ENCODE measurements at regions not wholly inside any gene's neighbourhood (a gene's known extent, or its start where the extent isn't known, plus 50 kb on each side); places are given as distances from the start of the nearest gene placed in this dataset.

GRCh38 chr12:77122661-77123060 is 57.3 kb upstream of the E2F7 start:
- Histone ChIP-seq H2AFZ (replicated peaks) (no peak overlapping the region), H4K20me1 (ENCODE audit: low read depth) (no peaks in the 10 kb centered on the region), H3K9ac (no peak overlapping the region), H3K36me3 (no peaks in the 10 kb centered on the region), H3K4me3 (no peak overlapping the region), H3K79me2 (ENCODE audit: low read depth) (no peaks in the 10 kb centered on the region), H3K9me3 (ENCODE audit: low read depth) (no peaks in the 10 kb centered on the region), H3K4me2 (no peak overlapping the region), H3K27me3 (no peaks in the 10 kb centered on the region), H3K4me1 (no peaks in the 10 kb centered on the region), H3K27ac (no peak overlapping the region), H3F3A (ENCODE audit: low read depth) (no peaks in the 10 kb centered on the region)
- H3K4me1 Mint-ChIP-seq = no peaks in the 10 kb centered on the region
- TF ChIP-seq EZH2phosphoT487 (IDR thresholded peaks at IDR 0.05) = no peak
- TF ChIP-seq, protein P1, sequence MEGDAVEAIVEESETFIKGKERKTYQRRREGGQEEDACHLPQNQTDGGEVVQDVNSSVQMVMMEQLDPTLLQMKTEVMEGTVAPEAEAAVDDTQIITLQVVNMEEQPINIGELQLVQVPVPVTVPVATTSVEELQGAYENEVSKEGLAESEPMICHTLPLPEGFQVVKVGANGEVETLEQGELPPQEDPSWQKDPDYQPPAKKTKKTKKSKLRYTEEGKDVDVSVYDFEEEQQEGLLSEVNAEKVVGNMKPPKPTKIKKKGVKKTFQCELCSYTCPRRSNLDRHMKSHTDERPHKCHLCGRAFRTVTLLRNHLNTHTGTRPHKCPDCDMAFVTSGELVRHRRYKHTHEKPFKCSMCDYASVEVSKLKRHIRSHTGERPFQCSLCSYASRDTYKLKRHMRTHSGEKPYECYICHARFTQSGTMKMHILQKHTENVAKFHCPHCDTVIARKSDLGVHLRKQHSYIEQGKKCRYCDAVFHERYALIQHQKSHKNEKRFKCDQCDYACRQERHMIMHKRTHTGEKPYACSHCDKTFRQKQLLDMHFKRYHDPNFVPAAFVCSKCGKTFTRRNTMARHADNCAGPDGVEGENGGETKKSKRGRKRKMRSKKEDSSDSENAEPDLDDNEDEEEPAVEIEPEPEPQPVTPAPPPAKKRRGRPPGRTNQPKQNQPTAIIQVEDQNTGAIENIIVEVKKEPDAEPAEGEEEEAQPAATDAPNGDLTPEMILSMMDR (IDR thresholded peaks at IDR 0.05) = no peak
- no peak for TF ChIP-seq EZH2 (IDR thresholded peaks at IDR 0.05)
- no peaks in the 10 kb centered on the region for H3K36me3 Mint-ChIP-seq
- H3K9me3 Mint-ChIP-seq = no peaks in the 10 kb centered on the region
- H3K4me3 Mint-ChIP-seq = no peak overlapping the region
- H3K27me3 Mint-ChIP-seq (ENCODE audit: insufficient read depth, low read depth) = no peaks in the 10 kb centered on the region
- no peak for DNase-seq (ENCODE audit: low spot score)
- no peak overlapping the region for H3K27ac Mint-ChIP-seq

GRCh38 chr12:77122236-77122635 is 56.9 kb upstream of the E2F7 start:
- no peaks in the 10 kb centered on the region for H3K27me3 Mint-ChIP-seq (ENCODE audit: insufficient read depth, low read depth)
- no peaks in the 10 kb centered on the region for H3K4me1 Mint-ChIP-seq
- Histone ChIP-seq H2AFZ (replicated peaks) (no peak overlapping the region), H3K79me2 (ENCODE audit: low read depth) (no peaks in the 10 kb centered on the region), H4K20me1 (ENCODE audit: low read depth) (no peaks in the 10 kb centered on the region), H3K27me3 (no peaks in the 10 kb centered on the region), H3K4me1 (no peaks in the 10 kb centered on the region), H3K4me3 (no peak overlapping the region), H3F3A (ENCODE audit: low read depth) (no peaks in the 10 kb centered on the region), H3K9ac (no peak overlapping the region), H3K36me3 (no peaks in the 10 kb centered on the region), H3K27ac (no peak overlapping the region), H3K4me2 (no peak overlapping the region), H3K9me3 (ENCODE audit: low read depth) (no peaks in the 10 kb centered on the region)
- TF ChIP-seq EZH2phosphoT487 (IDR thresholded peaks at IDR 0.05) (no peak), EZH2 (IDR thresholded peaks at IDR 0.05) (no peak)
- TF ChIP-seq, protein P1 (IDR thresholded peaks at IDR 0.05) = no peak
- no peaks in the 10 kb centered on the region for H3K36me3 Mint-ChIP-seq
- no peaks in the 10 kb centered on the region for H3K9me3 Mint-ChIP-seq
- no peak for DNase-seq (ENCODE audit: low spot score)
- no peak overlapping the region for H3K4me3 Mint-ChIP-seq
- no peak overlapping the region for H3K27ac Mint-ChIP-seq

DNA sequence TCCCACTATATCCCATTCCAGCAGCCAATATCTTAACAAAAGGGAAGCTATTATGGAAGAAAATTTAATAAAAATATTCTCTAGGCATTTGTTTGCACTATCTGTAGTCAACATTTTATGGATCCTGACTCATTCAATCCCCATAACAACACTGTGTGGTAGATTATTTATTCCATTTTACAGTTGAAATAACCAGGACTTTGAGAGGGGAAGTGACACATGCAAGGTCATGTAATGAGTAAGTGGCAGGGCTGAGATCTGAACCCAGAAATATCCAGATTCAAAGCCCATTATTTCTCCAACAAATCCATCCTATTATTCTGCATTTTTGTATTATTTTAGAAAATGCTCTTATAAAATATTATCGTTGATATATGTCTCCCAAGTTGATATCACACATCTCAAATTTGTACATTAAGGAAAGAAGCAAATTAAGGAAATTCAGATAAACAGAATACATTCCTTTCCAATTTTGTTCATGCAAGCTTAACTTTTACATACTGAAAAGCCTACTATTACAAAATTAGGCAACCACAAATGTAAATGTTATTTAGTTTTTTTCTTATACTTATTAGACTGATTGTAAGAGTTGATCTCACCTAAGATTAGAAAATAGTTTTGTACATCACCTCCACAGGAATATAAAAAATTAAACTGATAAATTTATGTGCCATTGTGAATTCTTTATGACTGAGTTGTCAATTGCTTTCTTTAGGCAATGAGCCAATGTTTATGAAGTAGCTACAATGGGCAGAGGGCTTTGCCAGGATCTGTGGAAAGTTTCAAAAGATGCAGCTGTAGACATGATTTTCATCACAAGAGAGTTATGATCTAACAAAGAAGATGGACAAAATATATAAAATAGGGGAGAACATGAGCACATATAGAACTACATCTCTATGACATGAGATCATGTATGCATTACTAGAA is 55.1 kb upstream of the E2F7 start:
- no peak overlapping the region for H3K9ac ChIP-seq
- TF ChIP-seq, protein P1 (IDR thresholded peaks at IDR 0.05) = no peak
- no peak for TF ChIP-seq EZH2 (IDR thresholded peaks at IDR 0.05)
- TF ChIP-seq EZH2phosphoT487 (IDR thresholded peaks at IDR 0.05) = no peak
- no peaks in the 10 kb centered on the region for H3K27me3 ChIP-seq
- no peak overlapping the region for H3K27ac ChIP-seq
- Mint-ChIP-seq H3K4me3 (no peak overlapping the region), H3K36me3 (no peaks in the 10 kb centered on the region), H3K9me3 (no peaks in the 10 kb centered on the region), H3K27me3 (ENCODE audit: insufficient read depth, low read depth) (no peaks in the 10 kb centered on the region), H3K4me1 (no peaks in the 10 kb centered on the region), H3K27ac (no peak overlapping the region)
- H3K4me3 ChIP-seq = no peak overlapping the region
- no peaks in the 10 kb centered on the region for H3K4me1 ChIP-seq
- no peak overlapping the region for H3K4me2 ChIP-seq
- no peaks in the 10 kb centered on the region for H3K36me3 ChIP-seq
- H3K79me2 ChIP-seq (ENCODE audit: low read depth) = no peaks in the 10 kb centered on the region
- H3F3A ChIP-seq (ENCODE audit: low read depth) = no peaks in the 10 kb centered on the region
- no peaks in the 10 kb centered on the region for H4K20me1 ChIP-seq (ENCODE audit: low read depth)
- no peak overlapping the region for H2AFZ ChIP-seq (replicated peaks)
- DNase-seq (ENCODE audit: low spot score) = no peak
- H3K9me3 ChIP-seq (ENCODE audit: low read depth) = no peaks in the 10 kb centered on the region

Data from neural progenitor cell (in vitro differentiated cells).